GM12878 (cell line): ENCODE measurements at regions not wholly inside any gene's neighbourhood (a gene's known extent, or its start where the extent isn't known, plus 50 kb on each side); places are given as distances from the start of the nearest gene placed in this dataset.

Experiments
- ATAC-seq: fragments of 200-7000 bp; cut with Tn5 transposase; 3 replicates; pipeline ENCODE4 v1.9.1; 2020; ENCODE audit warnings: mild to moderate bottlenecking, moderate library complexity
- BruUV-seq: library from RNA; stranded (reverse); fragments of 400-500 nt; replicated peaks from 2 replicates; lab custom pipeline; 2021; lab: Mats Ljungman, UMichigan
- CTCF ChIA-PET: fragments of 300-600 bp; sonication (Branson Sonifier 250); formaldehyde crosslinking; extraction: SDS; loops from one replicate; lab custom pipeline; 2021; ENCODE audit warnings: inconsistent platforms; lab: Yijun Ruan, JAX
- POLR2A ChIA-PET: fragments of 350-600 bp; formaldehyde crosslinking; extraction: SDS; loops from one replicate; lab custom pipeline; 2021; ENCODE audit warnings: inconsistent platforms; lab: Charles Lee
- RAD21 ChIA-PET: fragments of 300-600 bp; sonication (Branson Sonifier 250); formaldehyde crosslinking; loops from one replicate; lab custom pipeline; 2023; ENCODE audit warnings: antibody characterized with exemption; ENCODE audit not compliant: unreplicated experiment; lab: Charles Lee
- SMC1A ChIA-PET: fragments of 300-600 bp; sonication (Branson Sonifier 250); formaldehyde crosslinking; loops from one replicate; lab custom pipeline; 2023; ENCODE audit not compliant: unreplicated experiment, uncharacterized antibody; lab: Charles Lee
- DNase-seq: peaks from one replicate; pipeline ENCODE4 v3.0.0-alpha.2; 2011; ENCODE audit warnings: low read depth, low spot score
- FAIRE-seq: peaks from 3 replicates; lab custom pipeline; 2011; peaks lifted over from hg19 to GRCh38; lab: Jason Lieb, UNC
- H2AFZ ChIP-seq: 2 replicates; pipeline ENCODE4 v1.6.0; 2011; ENCODE audit warnings: low read depth, low read length, control low read depth; ENCODE audit not compliant: control insufficient read depth
- H3K27ac ChIP-seq: 2 replicates; pipeline ENCODE4 v1.5.1; 2011; ENCODE audit warnings: control low read depth; ENCODE audit not compliant: control insufficient read depth, insufficient read depth
- H3K27me3 ChIP-seq, 2 experiments: replicated peaks in 1 of 2; 2 replicates each; pipeline versions ENCODE4 v1.6.0 to v1.6.1; 2011; ENCODE audit warnings: low read length in 1 of 2; ENCODE audit not compliant: control insufficient read depth in 2 of 2, insufficient read depth in 2 of 2
- H3K36me3 ChIP-seq, 2 experiments: 2 replicates each; pipeline ENCODE4 v1.5.1; 2011; ENCODE audit warnings: low read length in 1 of 2; ENCODE audit not compliant: control insufficient read depth in 2 of 2, insufficient read depth in 2 of 2
- H3K4me1 ChIP-seq: 2 replicates; pipeline ENCODE4 v1.6.1; 2011; ENCODE audit warnings: mild to moderate bottlenecking, low read length, moderate library complexity, mixed read lengths; ENCODE audit not compliant: control insufficient read depth, insufficient read depth
- H3K4me2 ChIP-seq: 2 replicates; pipeline ENCODE4 v1.6.0; 2011; ENCODE audit warnings: control low read depth; ENCODE audit not compliant: control insufficient read depth, insufficient read depth
- H3K4me3 ChIP-seq: fragments of 200-600 bp; sonication (generic); 2 replicates; pipeline ENCODE4 v1.5.1; 2016
- H3K79me2 ChIP-seq: 2 replicates; pipeline ENCODE4 v1.6.0; 2011; ENCODE audit warnings: low read length; ENCODE audit not compliant: control insufficient read depth, insufficient read depth
- H3K9ac ChIP-seq: 2 replicates; pipeline ENCODE4 v1.8.0; 2011; ENCODE audit warnings: low read length, control low read depth, mixed read lengths; ENCODE audit not compliant: control insufficient read depth, insufficient read depth
- H3K9me3 ChIP-seq: replicated peaks from 3 replicates; pipeline ENCODE4 v1.5.1; 2011; ENCODE audit warnings: mild to moderate bottlenecking, low read length; ENCODE audit not compliant: control insufficient read depth, insufficient read depth
- H4K20me1 ChIP-seq: 2 replicates; pipeline ENCODE4 v1.6.0; 2011; ENCODE audit not compliant: control insufficient read depth, insufficient read depth
- CHD2 ChIP-seq: IDR thresholded peaks from 2 replicates; pipeline ENCODE4 v1.6.1; 2011; ENCODE audit warnings: low read depth, low read length, improper control_type of control experiment, borderline replicate concordance
- EP300 ChIP-seq, 2 experiments: fragments of 150-350 bp in 1 of 2; IDR thresholded peaks; 2 replicates each; pipeline ENCODE4 v1.6.1; 2011 to 2012; ENCODE audit warnings: low read depth in 2 of 2, low read length in 2 of 2, borderline replicate concordance in 1 of 2, improper control_type of control experiment in 1 of 2, inconsistent platforms in 1 of 2; ENCODE audit not compliant: control insufficient read depth in 1 of 2
- MEF2B ChIP-seq: fragments of 450-650 bp; IDR thresholded peaks from 2 replicates; pipeline ENCODE4 v1.6.1; 2018; ENCODE audit warnings: mild to moderate bottlenecking, moderate library complexity; ENCODE audit not compliant: partially characterized antibody, poor library complexity, severe bottlenecking
- MYC ChIP-seq: IDR thresholded peaks from 2 replicates; pipeline ENCODE4 v1.6.1; 2011; ENCODE audit warnings: mild to moderate bottlenecking, low read length, moderate library complexity, inconsistent platforms; ENCODE audit not compliant: insufficient read depth, insufficient replicate concordance, insufficient read length, severe bottlenecking
- TCF12 ChIP-seq: IDR thresholded peaks from 2 replicates; pipeline ENCODE4 v1.6.1; 2011; ENCODE audit warnings: low read depth, mild to moderate bottlenecking, low read length
- ZNF24 ChIP-seq: fragments of 450-650 bp; IDR thresholded peaks from 2 replicates; pipeline ENCODE4 v1.6.1; 2017; ENCODE audit warnings: antibody characterized with exemption, mild to moderate bottlenecking
- WGBS: methylation state at CpG from one replicate; pipeline ENCODE4 v1.1.6; 2016; ENCODE audit warnings: low lambda C conversion rate; ENCODE audit not compliant: insufficient replicate concordance, insufficient coverage; ENCODE audit errors: missing lambda C conversion rate; 5-methylcytosine and 5-hydroxymethylcytosine counted together
- in situ Hi-C: fragments of 300-500 bp; cut with MboI; formaldehyde crosslinking; loops from 9 replicates; pipeline ENCODE4 v1.14.3; 2018; ENCODE audit warnings: mixed read lengths
- intact Hi-C: fragments of 100-400 bp; cut with micrococcal nuclease; formaldehyde crosslinking; loops from one replicate; pipeline ENCODE4 v1.14.2; 2022; ENCODE audit not compliant: unreplicated experiment
- TF ChIP-seq, protein P1 (sequence below): fragments of 450-650 bp; formaldehyde crosslinking; IDR thresholded peaks from 2 replicates; pipeline ENCODE4 v1.4.0; 2022; ENCODE audit warnings: mild to moderate bottlenecking, moderate library complexity

DNA sequence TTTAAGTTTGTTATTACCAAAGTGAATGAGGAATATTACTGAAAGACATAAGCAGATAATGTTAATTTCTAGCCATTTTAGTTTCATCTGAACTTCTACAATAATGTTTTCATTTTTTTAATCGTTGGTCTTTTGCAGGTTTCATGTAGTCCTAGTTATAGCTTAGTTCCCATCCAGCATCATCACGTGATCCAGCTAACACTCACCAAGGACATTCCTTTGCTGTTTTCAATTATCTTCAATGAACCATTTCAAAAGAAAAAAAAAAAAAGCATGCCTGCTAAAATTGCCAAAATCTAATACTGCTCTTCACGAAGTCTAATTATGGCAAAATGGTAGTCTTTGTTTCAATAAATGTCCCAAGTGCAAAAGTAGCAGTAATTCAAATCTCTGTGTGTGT is 187.7 kb upstream of the ATXN7L3B start:
- Histone ChIP-seq H3K27ac (no peak overlapping the region), H3K36me3 (no peaks in the 10 kb centered on the region), H3K4me1 (no peaks in the 10 kb centered on the region), H3K9ac (no peak overlapping the region), H3K4me2 (no peak overlapping the region), H2AFZ (no peak overlapping the region), H3K79me2 (no peaks in the 10 kb centered on the region), H3K4me3 (no peak overlapping the region)
- FAIRE-seq (no peak), DNase-seq (no peak), ATAC-seq (no peak)
- CTCF ChIA-PET = no interaction called here
- 10% methylated on average over 3 of the region's 3 CpGs for WGBS
- intact Hi-C loops (no loop called here), in situ Hi-C loops (no loop called here)
- no peak for TF ChIP-seq MEF2B
- no peak for TF ChIP-seq MYC
- no peak for TF ChIP-seq TCF12
- no peak for TF ChIP-seq ZNF24
- TF ChIP-seq, protein P1, sequence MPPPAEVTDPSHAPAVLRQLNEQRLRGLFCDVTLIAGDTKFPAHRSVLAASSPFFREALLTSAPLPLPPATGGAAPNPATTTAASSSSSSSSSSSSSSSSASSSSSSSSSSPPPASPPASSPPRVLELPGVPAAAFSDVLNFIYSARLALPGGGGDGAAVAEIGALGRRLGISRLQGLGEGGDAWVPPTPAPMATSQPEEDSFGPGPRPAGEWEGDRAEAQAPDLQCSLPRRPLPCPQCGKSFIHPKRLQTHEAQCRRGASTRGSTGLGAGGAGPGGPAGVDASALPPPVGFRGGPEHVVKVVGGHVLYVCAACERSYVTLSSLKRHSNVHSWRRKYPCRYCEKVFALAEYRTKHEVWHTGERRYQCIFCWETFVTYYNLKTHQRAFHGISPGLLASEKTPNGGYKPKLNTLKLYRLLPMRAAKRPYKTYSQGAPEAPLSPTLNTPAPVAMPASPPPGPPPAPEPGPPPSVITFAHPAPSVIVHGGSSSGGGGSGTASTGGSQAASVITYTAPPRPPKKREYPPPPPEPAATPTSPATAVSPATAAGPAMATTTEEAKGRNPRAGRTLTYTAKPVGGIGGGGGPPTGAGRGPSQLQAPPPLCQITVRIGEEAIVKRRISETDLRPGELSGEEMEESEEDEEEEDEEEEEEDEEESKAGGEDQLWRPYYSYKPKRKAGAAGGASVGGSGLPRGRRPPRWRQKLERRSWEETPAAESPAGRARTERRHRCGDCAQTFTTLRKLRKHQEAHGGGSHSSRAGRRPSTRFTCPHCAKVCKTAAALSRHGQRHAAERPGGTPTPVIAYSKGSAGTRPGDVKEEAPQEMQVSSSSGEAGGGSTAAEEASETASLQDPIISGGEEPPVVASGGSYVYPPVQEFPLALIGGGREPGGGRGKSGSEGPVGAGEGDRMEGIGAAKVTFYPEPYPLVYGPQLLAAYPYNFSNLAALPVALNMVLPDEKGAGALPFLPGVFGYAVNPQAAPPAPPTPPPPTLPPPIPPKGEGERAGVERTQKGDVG (CRISPR knock-in tag) = no peak
- no peak for TF ChIP-seq CHD2
- no peak for TF ChIP-seq EP300 (IDR thresholded peaks at IDR 0.05; ENCODE audit: borderline replicate concordance in 1 of 2, control insufficient read depth in 1 of 2, low read depth in 2 of 2, low read length in 2 of 2)
- TF ChIP-seq, all 136 proteins: peak for 0
- no TSS peak for BruUV-seq
- SMC1A ChIA-PET = interaction anchor here (1.0 to 1.6 kb wide), 2 partner anchors 11 to 16 kb away, joined by 3 to 4 read pairs; no protein-coding TSS in a partner anchor
- POLR2A ChIA-PET = no interaction called here
- no peaks in the 10 kb centered on the region for H3K27me3 ChIP-seq
- no peaks in the 10 kb centered on the region for H3K9me3 ChIP-seq
- RAD21 ChIA-PET = no interaction called here
- H4K20me1 ChIP-seq = no peaks in the 10 kb centered on the region
